ENCODE measurements at regions not wholly inside any gene's neighbourhood (a gene's known extent, or its start where the extent isn't known, plus 50 kb on each side); places are given as distances from the start of the nearest gene placed in this dataset.

- TF ChIP-seq CTCF (IDR thresholded peaks at IDR 0.05), result no peak
- H3K27me3 ChIP-seq (ENCODE audit: low read depth), result no peaks in the 10 kb centered on the region
- DNase-seq (no peak), ATAC-seq (no peak)
- H3K9me3 ChIP-seq, result no peaks in the 10 kb centered on the region
- no peak overlapping the region for H3K27ac ChIP-seq
- no peaks in the 10 kb centered on the region for H3K4me1 ChIP-seq
- no peaks in the 10 kb centered on the region for H3K36me3 ChIP-seq
- intact Hi-C loops (cut with DNase I), result no loop called here
- no peak overlapping the region for H3K4me3 ChIP-seq
Observed at GRCh38 chr18:2423761-2424160, 147.5 kb downstream of the METTL4 start.

- no peak for DNase-seq
- H3K36me3 ChIP-seq, result no peaks in the 10 kb centered on the region
- no peak overlapping the region for H3K4me3 ChIP-seq
- ATAC-seq, result no peak
- intact Hi-C loops (cut with DNase I), result no loop called here
- no peak overlapping the region for H3K27ac ChIP-seq
- no peaks in the 10 kb centered on the region for H3K27me3 ChIP-seq (ENCODE audit: low read depth)
- no peaks in the 10 kb centered on the region for H3K4me1 ChIP-seq
- H3K9me3 ChIP-seq, result no peaks in the 10 kb centered on the region
- no peak for TF ChIP-seq CTCF (IDR thresholded peaks at IDR 0.05)
Observed at GRCh38 chr18:2424420-2424819, 146.9 kb downstream of the METTL4 start.

- peaks cover 9% of the 10 kb centered on the region for H3K9me3 ChIP-seq
- H3K27ac ChIP-seq, result no peak overlapping the region
- intact Hi-C loops (cut with DNase I), result no loop called here
- DNase-seq (no peak), ATAC-seq (no peak)
- no peak overlapping the region for H3K4me3 ChIP-seq
- no peak for TF ChIP-seq CTCF (IDR thresholded peaks at IDR 0.05)
- no peaks in the 10 kb centered on the region for H3K36me3 ChIP-seq
- no peaks in the 10 kb centered on the region for H3K4me1 ChIP-seq
- no peaks in the 10 kb centered on the region for H3K27me3 ChIP-seq (ENCODE audit: low read depth)
Observed at GRCh38 chr18:2425426-2426317, 145.6 kb downstream of the METTL4 start.

GRCh38 chr18:2430191-2430590 lies 141.1 kb downstream of the METTL4 start:
- ATAC-seq (no peak), DNase-seq (no peak)
- no peaks in the 10 kb centered on the region for H3K36me3 ChIP-seq
- H3K4me1 ChIP-seq, result no peaks in the 10 kb centered on the region
- H3K9me3 ChIP-seq, result peaks cover 9% of the 10 kb centered on the region
- H3K4me3 ChIP-seq, result no peak overlapping the region
- no peak overlapping the region for H3K27ac ChIP-seq
- intact Hi-C loops (cut with DNase I), result no loop called here
- no peaks in the 10 kb centered on the region for H3K27me3 ChIP-seq (ENCODE audit: low read depth)
- TF ChIP-seq CTCF (IDR thresholded peaks at IDR 0.05), result no peak

GRCh38 chr18:2431806-2432205 lies 139.5 kb downstream of the METTL4 start:
- ATAC-seq, result no peak
- DNase-seq, result no peak
- H3K9me3 ChIP-seq, result peaks cover 9% of the 10 kb centered on the region
- H3K36me3 ChIP-seq, result no peaks in the 10 kb centered on the region
- TF ChIP-seq CTCF (IDR thresholded peaks at IDR 0.05), result no peak
- H3K27me3 ChIP-seq (ENCODE audit: low read depth), result no peaks in the 10 kb centered on the region
- H3K4me3 ChIP-seq, result no peak overlapping the region
- H3K27ac ChIP-seq, result no peak overlapping the region
- H3K4me1 ChIP-seq, result no peaks in the 10 kb centered on the region
- intact Hi-C loops (cut with DNase I), result no loop called here
